B cell (primary cell): ENCODE measurements at regions not wholly inside any gene's neighbourhood (a gene's known extent, or its start where the extent isn't known, plus 50 kb on each side); places are given as distances from the start of the nearest gene placed in this dataset.

Experiments used
- ATAC-seq: fragments of 200-7000 bp; cut with Tn5 transposase; one replicate; pipeline ENCODE4 v1.10.0; 2021; ENCODE audit warnings: low read depth, mild to moderate bottlenecking, moderate number of reproducible peaks, moderate library complexity
- CTCF ChIA-PET: fragments of 350-600 bp; sonication (Branson Sonifier 250); formaldehyde crosslinking; loops from one replicate; lab custom pipeline; 2021; ENCODE audit warnings: antibody characterized with exemption, inconsistent platforms; lab: Charles Lee
- POLR2A ChIA-PET: fragments of 350-600 bp; sonication (Branson Sonifier 250); formaldehyde crosslinking; loops from one replicate; lab custom pipeline; 2021; ENCODE audit warnings: antibody characterized with exemption; lab: Charles Lee
- DNase-seq: peaks from one replicate; pipeline ENCODE4 v3.0.0; 2013
- H2AFZ ChIP-seq: 2 replicates; pipeline ENCODE4 v1.6.1; 2012; ENCODE audit warnings: mild to moderate bottlenecking, low read depth, low read length; ENCODE audit not compliant: insufficient read depth, poor library complexity, severe bottlenecking
- H3K27ac ChIP-seq, 2 donors: 1 replicate in 1 of 2; 2 replicates in 1 of 2; pipeline ENCODE4 v1.5.1; 2012 to 2013; ENCODE audit warnings: low read length in 2 of 2, mild to moderate bottlenecking in 2 of 2, moderate library complexity in 1 of 2
- H3K27me3 ChIP-seq, 4 experiments: fragments of 200-600 bp in 1 of 4; sonication (generic) in 1 of 4; replicated peaks in 1 of 4; 1 replicate in 2 of 4; 2 replicates in 2 of 4; pipeline versions ENCODE4 v1.6.1 to v1.7.0; 2013 to 2016; ENCODE audit warnings: low read length in 3 of 4, mild to moderate bottlenecking in 2 of 4, mixed read lengths in 1 of 4, moderate library complexity in 1 of 4; ENCODE audit not compliant: insufficient read depth in 4 of 4, control insufficient read depth in 3 of 4; ENCODE audit errors: control extremely low read depth in 1 of 4
- H3K36me3 ChIP-seq, 2 experiments: replicated peaks in 1 of 2; 1 replicate in 1 of 2; 2 replicates in 1 of 2; pipeline versions ENCODE4 v1.6.1 to v1.7.1; 2013; ENCODE audit warnings: low read length in 1 of 2; ENCODE audit not compliant: insufficient read depth in 2 of 2, control insufficient read depth in 1 of 2; ENCODE audit errors: control extremely low read depth in 1 of 2, extremely low read depth in 1 of 2
- H3K4me1 ChIP-seq, 2 donors: fragments of 200-600 bp in 1 of 2; sonication (generic) in 1 of 2; 1 replicate in 1 of 2; 2 replicates in 1 of 2; pipeline versions ENCODE4 v1.5.1 to v1.6.1; 2013 to 2017; ENCODE audit warnings: low read length in 2 of 2; ENCODE audit not compliant: control insufficient read depth in 2 of 2, insufficient read depth in 2 of 2
- H3K4me2 ChIP-seq: replicated peaks from 2 replicates; pipeline ENCODE3; 2012; ENCODE audit warnings: mild to moderate bottlenecking, low read depth, low read length; ENCODE audit not compliant: poor library complexity, severe bottlenecking
- H3K4me3 ChIP-seq, 5 experiments: fragments of 200-600 bp in 1 of 5; sonication (generic) in 1 of 5; 1 replicate in 3 of 5; 2 replicates in 2 of 5; pipeline versions ENCODE4 v1.5.1 to v1.7.0; 2011 to 2016; ENCODE audit warnings: low read length in 4 of 5, mild to moderate bottlenecking in 4 of 5, low read depth in 2 of 5, control low read depth in 1 of 5, moderate library complexity in 1 of 5; ENCODE audit not compliant: insufficient read depth in 1 of 5; ENCODE audit errors: control extremely low read depth in 1 of 5, extremely low read depth in 1 of 5
- H3K79me2 ChIP-seq: fragments of 200-600 bp; sonication (generic); one replicate; pipeline ENCODE4 v1.6.0; 2016; ENCODE audit warnings: low read length; ENCODE audit not compliant: control insufficient read depth, insufficient read depth
- H3K9ac ChIP-seq: fragments of 200-600 bp; sonication (generic); 2 replicates; pipeline ENCODE4 v1.6.1; 2017; ENCODE audit warnings: mild to moderate bottlenecking, low read length, moderate library complexity
- H3K9me3 ChIP-seq, 3 donors: one replicate each; pipeline versions ENCODE4 v1.6.1 to v1.7.1; 2013; ENCODE audit warnings: low read length in 2 of 3; ENCODE audit not compliant: control insufficient read depth in 2 of 3, insufficient read depth in 1 of 3; ENCODE audit errors: control extremely low read depth in 1 of 3
- H4K20me1 ChIP-seq: 2 replicates; pipeline ENCODE4 v1.6.0; 2012; ENCODE audit warnings: mild to moderate bottlenecking, low read length; ENCODE audit not compliant: insufficient read depth, control insufficient read depth, poor library complexity, severe bottlenecking
- H3K27ac Mint-ChIP-seq: one replicate; pipeline ENCODE4 v1.8.0; 2021; ENCODE audit warnings: mixed read lengths
- H3K27me3 Mint-ChIP-seq: one replicate; pipeline ENCODE4 v1.8.0; 2021; ENCODE audit warnings: mixed read lengths
- H3K4me1 Mint-ChIP-seq: one replicate; pipeline ENCODE4 v1.8.0; 2021; ENCODE audit warnings: mixed read lengths
- H3K4me3 Mint-ChIP-seq: one replicate; pipeline ENCODE4 v1.8.0; 2021; ENCODE audit warnings: mixed read lengths
- H3K9me3 Mint-ChIP-seq: one replicate; pipeline ENCODE4 v1.8.0; 2022; ENCODE audit warnings: mixed read lengths; ENCODE audit not compliant: insufficient read depth
- EZH2 ChIP-seq: IDR thresholded peaks from 2 replicates; pipeline ENCODE4 v1.6.1; 2012; ENCODE audit warnings: borderline replicate concordance, low read depth, mild to moderate bottlenecking, moderate library complexity, low read length; ENCODE audit not compliant: insufficient read depth, poor library complexity, severe bottlenecking
- WGBS: methylation state at CpG from one replicate; pipeline ENCODE4 v1.1.5; 2013; ENCODE audit warnings: missing lambda C conversion rate; ENCODE audit not compliant: insufficient coverage; 5-methylcytosine and 5-hydroxymethylcytosine counted together
- intact Hi-C: fragments of 100-400 bp; cut with micrococcal nuclease; formaldehyde crosslinking; loops from one replicate; pipeline ENCODE4 v1.10.0; 2022
- TF ChIP-seq, protein P1 (sequence below): fragments of 200-600 bp; IDR thresholded peaks from one replicate; pipeline ENCODE4 v1.8.0; 2022; ENCODE audit warnings: antibody characterized with exemption, mild to moderate bottlenecking

DNA sequence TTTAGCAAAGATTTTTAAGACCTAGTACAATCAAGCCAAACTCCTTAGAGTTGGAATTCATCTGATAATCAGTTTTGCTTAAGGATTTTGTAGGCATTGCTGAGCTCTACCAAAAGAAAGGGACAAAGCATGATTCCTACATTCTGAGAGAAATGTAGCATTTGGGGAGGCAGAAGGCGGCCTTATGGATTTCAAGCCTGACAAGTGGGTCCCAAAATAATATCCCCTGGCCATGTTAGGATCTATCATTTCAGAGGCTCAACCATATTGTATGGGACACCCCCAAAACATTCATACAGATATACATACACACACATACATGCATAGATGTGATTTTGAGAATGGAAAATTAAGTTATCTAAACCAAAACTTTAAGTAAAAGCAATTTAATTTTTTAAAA, 257.8 kb upstream of the VLDLR start:
- H2AFZ ChIP-seq, result no peak overlapping the region
- Mint-ChIP-seq H3K27me3 (peaks cover 12% of the 10 kb centered on the region), H3K4me3 (no peak overlapping the region), H3K27ac (no peak overlapping the region), H3K4me1 (no peaks in the 10 kb centered on the region), H3K9me3 (no peaks in the 10 kb centered on the region)
- no peak for TF ChIP-seq EZH2
- TF ChIP-seq, protein P1, sequence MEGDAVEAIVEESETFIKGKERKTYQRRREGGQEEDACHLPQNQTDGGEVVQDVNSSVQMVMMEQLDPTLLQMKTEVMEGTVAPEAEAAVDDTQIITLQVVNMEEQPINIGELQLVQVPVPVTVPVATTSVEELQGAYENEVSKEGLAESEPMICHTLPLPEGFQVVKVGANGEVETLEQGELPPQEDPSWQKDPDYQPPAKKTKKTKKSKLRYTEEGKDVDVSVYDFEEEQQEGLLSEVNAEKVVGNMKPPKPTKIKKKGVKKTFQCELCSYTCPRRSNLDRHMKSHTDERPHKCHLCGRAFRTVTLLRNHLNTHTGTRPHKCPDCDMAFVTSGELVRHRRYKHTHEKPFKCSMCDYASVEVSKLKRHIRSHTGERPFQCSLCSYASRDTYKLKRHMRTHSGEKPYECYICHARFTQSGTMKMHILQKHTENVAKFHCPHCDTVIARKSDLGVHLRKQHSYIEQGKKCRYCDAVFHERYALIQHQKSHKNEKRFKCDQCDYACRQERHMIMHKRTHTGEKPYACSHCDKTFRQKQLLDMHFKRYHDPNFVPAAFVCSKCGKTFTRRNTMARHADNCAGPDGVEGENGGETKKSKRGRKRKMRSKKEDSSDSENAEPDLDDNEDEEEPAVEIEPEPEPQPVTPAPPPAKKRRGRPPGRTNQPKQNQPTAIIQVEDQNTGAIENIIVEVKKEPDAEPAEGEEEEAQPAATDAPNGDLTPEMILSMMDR, result no peak
- no peak overlapping the region for H3K4me3 ChIP-seq
- no peaks in the 10 kb centered on the region for H4K20me1 ChIP-seq
- DNase-seq, result no peak
- no peak overlapping the region for H3K4me2 ChIP-seq
- H3K9me3 ChIP-seq, result no peaks in the 10 kb centered on the region
- H3K36me3 ChIP-seq, result no peaks in the 10 kb centered on the region
- ATAC-seq, result no peak
- H3K27ac ChIP-seq, result no peak overlapping the region
- no CpG with 5 or more reads among the region's 1 CpG for WGBS
- no peaks in the 10 kb centered on the region for H3K27me3 ChIP-seq
- no peak overlapping the region for H3K9ac ChIP-seq
- ChIA-PET CTCF (no interaction called here), POLR2A (no interaction called here)
- no peaks in the 10 kb centered on the region for H3K4me1 ChIP-seq
- no peaks in the 10 kb centered on the region for H3K79me2 ChIP-seq
- intact Hi-C loops, result no loop called here

DNA sequence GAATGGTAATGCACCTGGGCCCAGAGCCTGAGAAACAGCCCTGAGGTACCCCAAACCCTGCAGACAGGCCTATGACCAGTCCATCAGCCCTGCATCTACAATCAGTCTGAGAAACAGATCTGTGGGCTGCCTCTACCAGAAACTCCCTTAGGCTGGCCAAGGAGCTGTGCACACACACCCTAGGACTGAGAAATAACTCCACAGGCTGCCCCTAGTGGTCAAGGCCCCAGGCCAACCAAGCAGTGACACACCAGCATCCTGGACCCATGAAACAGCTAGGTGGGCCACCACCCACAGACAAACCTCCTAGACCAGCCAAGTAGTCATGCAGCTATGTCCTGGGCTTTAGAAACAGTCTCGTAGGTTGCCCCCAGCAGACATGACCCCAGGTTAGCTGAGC, 253.6 kb upstream of the VLDLR start:
- Histone ChIP-seq H3K9ac (no peak overlapping the region), H3K27me3 (no peaks in the 10 kb centered on the region), H3K4me3 (no peak overlapping the region), H3K79me2 (no peaks in the 10 kb centered on the region), H3K4me1 (no peaks in the 10 kb centered on the region), H3K36me3 (no peaks in the 10 kb centered on the region), H3K4me2 (no peak overlapping the region), H4K20me1 (no peaks in the 10 kb centered on the region), H2AFZ (no peak overlapping the region), H3K27ac (no peak overlapping the region), H3K9me3 (no peaks in the 10 kb centered on the region)
- Mint-ChIP-seq H3K9me3 (no peaks in the 10 kb centered on the region), H3K4me3 (no peak overlapping the region), H3K27ac (no peak overlapping the region), H3K27me3 (peaks cover 5% of the 10 kb centered on the region), H3K4me1 (no peaks in the 10 kb centered on the region)
- TF ChIP-seq, protein P1, result no peak
- no peak for TF ChIP-seq EZH2
- CTCF ChIA-PET, result no interaction called here
- POLR2A ChIA-PET, result no interaction called here
- intact Hi-C loops, result no loop called here
- WGBS, result 83% methylated on average over 1 of the region's 1 CpG
- ATAC-seq (no peak), DNase-seq (no peak)
